K562 (cell line): ENCODE measurements at regions not wholly inside any gene's neighbourhood (a gene's known extent, or its start where the extent isn't known, plus 50 kb on each side); places are given as distances from the start of the nearest gene placed in this dataset.

ENCODE experiments used
- ATAC-seq: fragments of 200-7000 bp; cut with Tn5 transposase; 3 replicates; pipeline ENCODE4 v1.9.1; 2020; ENCODE audit warnings: moderate library complexity
- BruUV-seq: library from RNA; stranded (reverse); fragments of 400-500 nt; replicated peaks from 2 replicates; lab custom pipeline; 2021; lab: Mats Ljungman, UMichigan
- CTCF ChIA-PET: fragments of 300-600 bp; formaldehyde crosslinking; extraction: SDS; loops from one replicate; lab custom pipeline; 2021; ENCODE audit warnings: low intra/inter-chr PET ratio; lab: Yijun Ruan, JAX
- POLR2A ChIA-PET: fragments of 300-600, 350-650 bp; sonication (Branson Sonifier 250); formaldehyde crosslinking; extraction: SDS; loops from one replicate; lab custom pipeline; 2021; ENCODE audit warnings: antibody characterized with exemption, inconsistent platforms; lab: Yijun Ruan, JAX
- DNase-seq, 4 experiments: peaks; one replicate each; pipeline versions ENCODE4 v3.0.0 to v3.0.0-alpha.2; 2011 to 2018; ENCODE audit warnings: low spot score in 3 of 4, mixed read lengths in 3 of 4; ENCODE audit errors: extremely low read depth in 1 of 4
- FAIRE-seq: peaks from 2 replicates; lab custom pipeline; 2011; peaks lifted over from hg19 to GRCh38; lab: Jason Lieb, UNC
- H2AFZ ChIP-seq: 2 replicates; pipeline ENCODE4 v1.6.0; 2011; ENCODE audit warnings: low read depth, low read length, control low read depth, inconsistent platforms
- H3K27ac ChIP-seq: fragments of 200-600 bp; 3 replicates; pipeline ENCODE4 v1.8.0; 2011; ENCODE audit warnings: low read depth, mild to moderate bottlenecking, control low read depth, inconsistent platforms, low read length, moderate library complexity, mixed read lengths; ENCODE audit errors: extremely low read depth
- H3K27me3 ChIP-seq, 2 experiments: fragments of 300-600 bp in 1 of 2; 2 replicates in 1 of 2; 3 replicates in 1 of 2; pipeline versions ENCODE4 v1.6.0 to v1.8.0; 2011; ENCODE audit warnings: inconsistent platforms in 2 of 2, low read length in 2 of 2, mild to moderate bottlenecking in 1 of 2, mixed read lengths in 1 of 2, moderate library complexity in 1 of 2; ENCODE audit not compliant: control insufficient read depth in 2 of 2, insufficient read depth in 2 of 2
- H3K36me3 ChIP-seq: fragments of 300-600 bp; 3 replicates; pipeline ENCODE4 v1.8.0; 2011; ENCODE audit warnings: mild to moderate bottlenecking, low read length, inconsistent platforms; ENCODE audit not compliant: control insufficient read depth, insufficient read depth
- H3K4me1 ChIP-seq, 2 experiments: fragments of 200-600 bp in 1 of 2; replicated peaks in 1 of 2; 2 replicates in 1 of 2; 3 replicates in 1 of 2; pipeline versions ENCODE4 v1.5.1 to v1.8.0; 2011; ENCODE audit warnings: inconsistent platforms in 2 of 2, low read length in 2 of 2, mild to moderate bottlenecking in 1 of 2, mixed read lengths in 1 of 2, moderate library complexity in 1 of 2; ENCODE audit not compliant: control insufficient read depth in 2 of 2, insufficient read depth in 2 of 2
- H3K4me2 ChIP-seq: 2 replicates; pipeline ENCODE4 v1.6.1; 2011; ENCODE audit warnings: low read length, control low read depth, inconsistent platforms, mixed read lengths; ENCODE audit not compliant: insufficient read depth
- H3K4me3 ChIP-seq: fragments of 200-600 bp; sonication (generic), shearing (Covaris generic); 2 replicates; pipeline ENCODE4 v1.5.1; 2016; ENCODE audit warnings: control low read depth, inconsistent platforms
- H3K79me2 ChIP-seq: fragments of 200-600 bp; 3 replicates; pipeline ENCODE4 v1.8.0; 2011; ENCODE audit warnings: low read length, inconsistent platforms; ENCODE audit not compliant: control insufficient read depth, insufficient read depth
- H3K9ac ChIP-seq, 2 experiments: 2 replicates each; pipeline versions ENCODE4 v1.6.0 to v1.6.1; 2011; ENCODE audit warnings: low read depth in 2 of 2, low read length in 2 of 2, control low read depth in 1 of 2, inconsistent platforms in 1 of 2, mild to moderate bottlenecking in 1 of 2, mixed read lengths in 1 of 2; ENCODE audit not compliant: insufficient read depth in 1 of 2
- H3K9me1 ChIP-seq: one replicate; pipeline ENCODE4 v1.6.0; 2011; ENCODE audit warnings: inconsistent platforms, mild to moderate bottlenecking, low read length, moderate library complexity; ENCODE audit not compliant: control insufficient read depth, insufficient read depth
- H3K9me3 ChIP-seq: replicated peaks from 2 replicates; pipeline ENCODE4 v1.5.1; 2011; ENCODE audit warnings: low read depth, low read length, inconsistent platforms; ENCODE audit not compliant: control insufficient read depth, insufficient read depth
- H4K20me1 ChIP-seq: replicated peaks from 2 replicates; pipeline ENCODE4 v1.6.1; 2011; ENCODE audit warnings: low read length, inconsistent platforms, mixed read lengths; ENCODE audit not compliant: control insufficient read depth, insufficient read depth
- CAMTA2 ChIP-seq: fragments of 250-450 bp; sonication (Bioruptor Pico); conservative IDR thresholded peaks from 2 replicates; pipeline ENCODE4 v1.5.1; 2022
- CHD2 ChIP-seq: IDR thresholded peaks from 2 replicates; pipeline ENCODE4 v1.6.1; 2011; ENCODE audit warnings: low read depth, low read length
- ETV6 ChIP-seq, 3 experiments: fragments of 150-350 bp in 1 of 3; sonication (generic) in 1 of 3; formaldehyde crosslinking in 1 of 3; IDR thresholded peaks; 2 replicates each; pipeline versions ENCODE4 v1.6.1 to v1.8.0; 2014 to 2022; ENCODE audit warnings: borderline replicate concordance in 2 of 3, low read depth in 2 of 3, antibody characterized with exemption in 1 of 3, low read length in 1 of 3, mild to moderate bottlenecking in 1 of 3, missing genetic modification reagents in 1 of 3
- HNRNPUL1 ChIP-seq: fragments of 200-400 bp; formaldehyde crosslinking; IDR thresholded peaks from 2 replicates; pipeline ENCODE4 v1.6.1; 2017; ENCODE audit warnings: low read length
- MTA3 ChIP-seq: fragments of 450-650 bp; formaldehyde crosslinking; IDR thresholded peaks from 2 replicates; pipeline ENCODE4 v1.6.1; 2017; ENCODE audit warnings: mild to moderate bottlenecking, borderline replicate concordance
- PATZ1 ChIP-seq: fragments of 250-450 bp; sonication (Bioruptor Pico); IDR thresholded peaks from 2 replicates; pipeline ENCODE4 v1.5.0; 2020; ENCODE audit warnings: mild to moderate bottlenecking, borderline replicate concordance
- PCBP2 ChIP-seq: fragments of 200-400 bp; formaldehyde crosslinking; IDR thresholded peaks from 2 replicates; pipeline ENCODE4 v1.6.1; 2018; ENCODE audit warnings: low read length, low read depth, mild to moderate bottlenecking, moderate library complexity; ENCODE audit not compliant: poor library complexity, severe bottlenecking
- PPARD ChIP-seq: fragments of 250-450 bp; sonication (Bioruptor Pico); IDR thresholded peaks from 2 replicates; pipeline ENCODE4 v1.8.0; 2022; ENCODE audit warnings: inconsistent platforms, mild to moderate bottlenecking, moderate library complexity
- XRCC5 ChIP-seq: fragments of 200-400 bp; formaldehyde crosslinking; IDR thresholded peaks from 2 replicates; pipeline ENCODE4 v1.6.1; 2017; ENCODE audit warnings: low read depth, mild to moderate bottlenecking, low read length
- ZBTB1 ChIP-seq: sonication (generic); formaldehyde crosslinking; IDR thresholded peaks from 2 replicates; pipeline ENCODE4 v1.8.1; 2023; ENCODE audit warnings: missing genetic modification reagents, low read depth, mild to moderate bottlenecking, borderline replicate concordance
- ZBTB17 ChIP-seq: fragments of 450-650 bp; formaldehyde crosslinking; IDR thresholded peaks from 2 replicates; pipeline ENCODE4 v1.4.0; 2020; ENCODE audit warnings: mild to moderate bottlenecking
- ZBTB9 ChIP-seq: fragments of 450-650 bp; formaldehyde crosslinking; IDR thresholded peaks from 2 replicates; pipeline ENCODE4 v1.4.0; 2020; ENCODE audit warnings: mild to moderate bottlenecking, moderate library complexity
- ZFP91 ChIP-seq: sonication (generic); formaldehyde crosslinking; IDR thresholded peaks from 2 replicates; pipeline ENCODE4 v1.8.0; 2022; ENCODE audit warnings: mild to moderate bottlenecking, missing genetic modification reagents
- ZKSCAN1 ChIP-seq: fragments of 150-350 bp; IDR thresholded peaks from 2 replicates; pipeline ENCODE4 v1.6.1; 2016; ENCODE audit warnings: low read depth, low read length
- ZNF584 ChIP-seq: fragments of 200-800 bp; sonication (Bioruptor generic); IDR thresholded peaks from 2 replicates; pipeline ENCODE4 v1.6.1; 2016; ENCODE audit warnings: low read depth, mild to moderate bottlenecking, missing genetic modification characterization, missing compliant biosample characterization
- WGBS: fragments of 100-300 bp; shearing (Covaris generic); methylation state at CpG from one replicate; pipeline ENCODE4 v1.1.6; 2016; ENCODE audit warnings: low coverage, mixed read lengths; ENCODE audit not compliant: insufficient coverage; ENCODE audit errors: missing lambda C conversion rate; 5-methylcytosine and 5-hydroxymethylcytosine counted together
- in situ Hi-C: fragments of 300-500 bp; cut with MboI; formaldehyde crosslinking; loops from 4 replicates; pipeline ENCODE4 v1.15.0; 2018; ENCODE audit warnings: inconsistent platforms, mixed read lengths
- intact Hi-C: fragments of 100-400 bp; cut with micrococcal nuclease; formaldehyde crosslinking; loops from 2 replicates; pipeline ENCODE4 v1.14.2; 2022

GRCh38 chr5:1734908-1735289 is 64.7 kb downstream of the MRPL36 start (continued):
- TF ChIP-seq PATZ1 (no peak), ZNF584 (CRISPR knock-in tag) (no peak), CAMTA2 (CRISPR knock-in tag) (no peak), CHD2 (no peak), ETV6 (IDR thresholded peaks at IDR 0.05; ENCODE audit: borderline replicate concordance in 1 of 2, low read depth in 2 of 2, low read length in 1 of 2) (no peak), ETV6 (CRISPR knock-in tag; IDR thresholded peaks at IDR 0.05; ENCODE audit: borderline replicate concordance) (no peak), ZKSCAN1 (no peak), PCBP2 (no peak)

GRCh38 chr5:1734271-1734907 is 65.2 kb downstream of the MRPL36 start:
- Histone ChIP-seq H4K20me1 (peaks cover 12% of the 10 kb centered on the region), H3K4me1 (peaks cover 0 to 7% of the 10 kb centered on the region in 2 experiments; a peak in 1 of 5 replicates), H3K27me3 (peaks cover 17 to 48% of the 10 kb centered on the region in 2 experiments; a peak in 4 of 5 replicates), H3K27ac (no peak overlapping the region), H3K4me3 (no peak overlapping the region), H3K9me1 (peaks cover 4% of the 10 kb centered on the region), H3K79me2 (no peaks in the 10 kb centered on the region), H2AFZ (no peak overlapping the region), H3K9me3 (no peaks in the 10 kb centered on the region), H3K4me2 (no peak overlapping the region), H3K9ac (no peak overlapping the region), H3K36me3 (no peaks in the 10 kb centered on the region)
- BruUV-seq, result no TSS peak
- no peak for FAIRE-seq
- intact Hi-C loops (no loop called here), in situ Hi-C loops (no loop called here)
- DNase-seq, result no peak
- CTCF ChIA-PET, result no interaction called here
- POLR2A ChIA-PET, result interaction anchor here (0.6 kb wide), 1 partner anchor 179 kb away, joined by 3 read pairs; no protein-coding TSS in a partner anchor
- ATAC-seq, result no peak
- WGBS, result 0% methylated on average over 12 of the region's 18 CpGs
- no peak for TF ChIP-seq ZBTB1 (CRISPR knock-in tag)
- TF ChIP-seq XRCC5, result no peak
- TF ChIP-seq MTA3, result no peak
- no peak for TF ChIP-seq HNRNPUL1
- no peak for TF ChIP-seq ZBTB9 (CRISPR knock-in tag)
- TF ChIP-seq PPARD (CRISPR knock-in tag), result no peak
- TF ChIP-seq ZBTB17 (CRISPR knock-in tag), result no peak
- TF ChIP-seq ZFP91 (CRISPR knock-in tag), result no peak
